ENCODE measurements at regions not wholly inside any gene's neighbourhood (a gene's known extent, or its start where the extent isn't known, plus 50 kb on each side); places are given as distances from the start of the nearest gene placed in this dataset.

DNA sequence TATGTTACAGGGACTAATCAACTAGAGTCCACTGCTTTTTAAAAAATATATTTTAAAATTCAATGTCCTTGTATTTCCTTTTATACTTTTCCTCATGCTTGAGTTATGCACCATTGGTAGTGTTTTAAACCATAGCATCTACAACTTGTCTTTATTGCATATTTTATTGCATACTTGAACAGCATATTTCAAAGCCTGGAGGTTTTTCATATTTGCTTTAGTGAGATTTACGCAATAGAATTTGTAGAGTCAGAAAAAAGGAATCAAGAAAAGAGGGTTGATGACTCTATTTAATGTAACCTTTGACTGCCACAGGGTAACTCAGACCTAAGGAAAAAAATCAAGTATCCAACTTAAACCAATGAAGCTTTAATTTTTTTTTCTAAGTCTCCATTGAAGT lies 1165.7 kb upstream of the IGFBP7 start:
- ATAC-seq (no peak), DNase-seq (ENCODE audit: low spot score) (no peak)
- Histone ChIP-seq H3F3A (replicated peaks; ENCODE audit: low read depth) (no peaks in the 10 kb centered on the region), H3K27ac (ENCODE audit: low read depth) (no peak overlapping the region), H3K4me2 (no peak overlapping the region), H3K4me3 (no peak overlapping the region), H3K79me2 (replicated peaks; ENCODE audit: insufficient read depth) (no peaks in the 10 kb centered on the region), H3K9me2 (ENCODE audit: insufficient read depth) (peaks cover 6% of the 10 kb centered on the region; the same call in 1 of the 2 replicates), H3K4me1 (ENCODE audit: insufficient read depth) (no peaks in the 10 kb centered on the region), H3K36me3 (ENCODE audit: insufficient read depth) (no peaks in the 10 kb centered on the region), H3K27me3 (ENCODE audit: insufficient read depth) (no peaks in the 10 kb centered on the region), H2AFZ (no peak overlapping the region), H4K20me1 (replicated peaks; ENCODE audit: insufficient read depth) (no peaks in the 10 kb centered on the region)
- H3K9me3 Mint-ChIP-seq, result peaks cover 7% of the 10 kb centered on the region
- H3K36me3 Mint-ChIP-seq (ENCODE audit: low read depth), result peaks cover 10% of the 10 kb centered on the region
- no peaks in the 10 kb centered on the region for H3K27me3 Mint-ChIP-seq (ENCODE audit: insufficient read depth, low read depth, poor library complexity)
- TF ChIP-seq STAT1 (IDR thresholded peaks at IDR 0.05; ENCODE audit: unreplicated experiment), result no peak
- no peak for TF ChIP-seq POLR2AphosphoS5 (IDR thresholded peaks at IDR 0.05; ENCODE audit: low read depth)
- TF ChIP-seq, protein P1, sequence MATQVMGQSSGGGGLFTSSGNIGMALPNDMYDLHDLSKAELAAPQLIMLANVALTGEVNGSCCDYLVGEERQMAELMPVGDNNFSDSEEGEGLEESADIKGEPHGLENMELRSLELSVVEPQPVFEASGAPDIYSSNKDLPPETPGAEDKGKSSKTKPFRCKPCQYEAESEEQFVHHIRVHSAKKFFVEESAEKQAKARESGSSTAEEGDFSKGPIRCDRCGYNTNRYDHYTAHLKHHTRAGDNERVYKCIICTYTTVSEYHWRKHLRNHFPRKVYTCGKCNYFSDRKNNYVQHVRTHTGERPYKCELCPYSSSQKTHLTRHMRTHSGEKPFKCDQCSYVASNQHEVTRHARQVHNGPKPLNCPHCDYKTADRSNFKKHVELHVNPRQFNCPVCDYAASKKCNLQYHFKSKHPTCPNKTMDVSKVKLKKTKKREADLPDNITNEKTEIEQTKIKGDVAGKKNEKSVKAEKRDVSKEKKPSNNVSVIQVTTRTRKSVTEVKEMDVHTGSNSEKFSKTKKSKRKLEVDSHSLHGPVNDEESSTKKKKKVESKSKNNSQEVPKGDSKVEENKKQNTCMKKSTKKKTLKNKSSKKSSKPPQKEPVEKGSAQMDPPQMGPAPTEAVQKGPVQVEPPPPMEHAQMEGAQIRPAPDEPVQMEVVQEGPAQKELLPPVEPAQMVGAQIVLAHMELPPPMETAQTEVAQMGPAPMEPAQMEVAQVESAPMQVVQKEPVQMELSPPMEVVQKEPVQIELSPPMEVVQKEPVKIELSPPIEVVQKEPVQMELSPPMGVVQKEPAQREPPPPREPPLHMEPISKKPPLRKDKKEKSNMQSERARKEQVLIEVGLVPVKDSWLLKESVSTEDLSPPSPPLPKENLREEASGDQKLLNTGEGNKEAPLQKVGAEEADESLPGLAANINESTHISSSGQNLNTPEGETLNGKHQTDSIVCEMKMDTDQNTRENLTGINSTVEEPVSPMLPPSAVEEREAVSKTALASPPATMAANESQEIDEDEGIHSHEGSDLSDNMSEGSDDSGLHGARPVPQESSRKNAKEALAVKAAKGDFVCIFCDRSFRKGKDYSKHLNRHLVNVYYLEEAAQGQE (IDR thresholded peaks at IDR 0.05; ENCODE audit: unreplicated experiment), result no peak
- no peak for TF ChIP-seq EZH2 (IDR thresholded peaks at IDR 0.05; ENCODE audit: low read depth, unreplicated experiment)
- TF ChIP-seq, protein P2, sequence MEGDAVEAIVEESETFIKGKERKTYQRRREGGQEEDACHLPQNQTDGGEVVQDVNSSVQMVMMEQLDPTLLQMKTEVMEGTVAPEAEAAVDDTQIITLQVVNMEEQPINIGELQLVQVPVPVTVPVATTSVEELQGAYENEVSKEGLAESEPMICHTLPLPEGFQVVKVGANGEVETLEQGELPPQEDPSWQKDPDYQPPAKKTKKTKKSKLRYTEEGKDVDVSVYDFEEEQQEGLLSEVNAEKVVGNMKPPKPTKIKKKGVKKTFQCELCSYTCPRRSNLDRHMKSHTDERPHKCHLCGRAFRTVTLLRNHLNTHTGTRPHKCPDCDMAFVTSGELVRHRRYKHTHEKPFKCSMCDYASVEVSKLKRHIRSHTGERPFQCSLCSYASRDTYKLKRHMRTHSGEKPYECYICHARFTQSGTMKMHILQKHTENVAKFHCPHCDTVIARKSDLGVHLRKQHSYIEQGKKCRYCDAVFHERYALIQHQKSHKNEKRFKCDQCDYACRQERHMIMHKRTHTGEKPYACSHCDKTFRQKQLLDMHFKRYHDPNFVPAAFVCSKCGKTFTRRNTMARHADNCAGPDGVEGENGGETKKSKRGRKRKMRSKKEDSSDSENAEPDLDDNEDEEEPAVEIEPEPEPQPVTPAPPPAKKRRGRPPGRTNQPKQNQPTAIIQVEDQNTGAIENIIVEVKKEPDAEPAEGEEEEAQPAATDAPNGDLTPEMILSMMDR (conservative IDR thresholded peaks at IDR 0.05; ENCODE audit: low read depth in 2 of 2), result no peak
- TF ChIP-seq EZH2phosphoT487 (IDR thresholded peaks at IDR 0.05; ENCODE audit: unreplicated experiment), result no peak
- TF ChIP-seq, protein P3, sequence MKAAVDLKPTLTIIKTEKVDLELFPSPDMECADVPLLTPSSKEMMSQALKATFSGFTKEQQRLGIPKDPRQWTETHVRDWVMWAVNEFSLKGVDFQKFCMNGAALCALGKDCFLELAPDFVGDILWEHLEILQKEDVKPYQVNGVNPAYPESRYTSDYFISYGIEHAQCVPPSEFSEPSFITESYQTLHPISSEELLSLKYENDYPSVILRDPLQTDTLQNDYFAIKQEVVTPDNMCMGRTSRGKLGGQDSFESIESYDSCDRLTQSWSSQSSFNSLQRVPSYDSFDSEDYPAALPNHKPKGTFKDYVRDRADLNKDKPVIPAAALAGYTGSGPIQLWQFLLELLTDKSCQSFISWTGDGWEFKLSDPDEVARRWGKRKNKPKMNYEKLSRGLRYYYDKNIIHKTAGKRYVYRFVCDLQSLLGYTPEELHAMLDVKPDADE (IDR thresholded peaks at IDR 0.05), result no peak
- no peak for TF ChIP-seq ZNF331 (CRISPR knock-in tag; IDR thresholded peaks at IDR 0.05; ENCODE audit: low read depth)
- TF ChIP-seq CREB1 (CRISPR knock-in tag; IDR thresholded peaks at IDR 0.05; ENCODE audit: low read depth), result no peak
- no peak overlapping the region for H3K27ac Mint-ChIP-seq
- H3K4me3 Mint-ChIP-seq, result no peak overlapping the region
- no peaks in the 10 kb centered on the region for H3K4me1 Mint-ChIP-seq

DNA sequence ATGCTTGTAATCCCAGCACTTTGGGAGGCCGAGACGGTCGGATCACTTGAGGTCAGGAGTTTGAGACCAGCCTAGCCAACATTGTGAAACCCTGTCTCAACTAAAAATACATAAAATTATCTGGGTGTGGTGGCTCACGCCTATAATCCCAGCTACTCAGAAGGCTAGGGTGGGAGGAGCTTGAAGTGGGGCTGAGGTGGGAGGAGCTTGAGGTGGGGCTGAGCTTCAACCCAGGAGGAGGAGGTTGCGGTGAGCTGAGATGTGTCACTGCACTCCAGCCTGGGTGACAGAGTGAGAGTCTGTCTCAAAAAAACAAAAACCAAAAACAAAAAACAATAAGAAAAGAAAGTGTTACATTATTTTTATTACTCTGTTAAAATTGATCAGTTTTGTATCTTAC lies 1164.4 kb upstream of the IGFBP7 start:
- no peak for TF ChIP-seq ZNF114 (CRISPR knock-in tag; IDR thresholded peaks at IDR 0.05)
- TF ChIP-seq EZH2 (IDR thresholded peaks at IDR 0.05; ENCODE audit: low read depth, unreplicated experiment), result no peak
- TF ChIP-seq ZNF331 (CRISPR knock-in tag; IDR thresholded peaks at IDR 0.05; ENCODE audit: low read depth), result no peak
- TF ChIP-seq, protein P3 (IDR thresholded peaks at IDR 0.05), result no peak
- TF ChIP-seq, protein P1 (IDR thresholded peaks at IDR 0.05; ENCODE audit: unreplicated experiment), result no peak
- TF ChIP-seq, protein P2 (conservative IDR thresholded peaks at IDR 0.05; ENCODE audit: low read depth in 2 of 2), result no peak
- TF ChIP-seq EZH2phosphoT487 (IDR thresholded peaks at IDR 0.05; ENCODE audit: unreplicated experiment), result no peak
- Histone ChIP-seq H3F3A (replicated peaks; ENCODE audit: low read depth) (no peaks in the 10 kb centered on the region), H3K4me3 (no peak overlapping the region), H2AFZ (no peak overlapping the region), H3K27me3 (ENCODE audit: insufficient read depth) (no peaks in the 10 kb centered on the region), H3K27ac (ENCODE audit: low read depth) (no peak overlapping the region), H3K36me3 (ENCODE audit: insufficient read depth) (no peaks in the 10 kb centered on the region), H3K9me2 (ENCODE audit: insufficient read depth) (0 out of 2 replicates have a peak, but pooled peaks cover under 1% of the 10 kb centered on the region), H4K20me1 (replicated peaks; ENCODE audit: insufficient read depth) (no peaks in the 10 kb centered on the region), H3K4me1 (ENCODE audit: insufficient read depth) (no peaks in the 10 kb centered on the region), H3K4me2 (no peak overlapping the region), H3K79me2 (replicated peaks; ENCODE audit: insufficient read depth) (no peaks in the 10 kb centered on the region)
- H3K4me3 Mint-ChIP-seq, result no peak overlapping the region
- H3K27me3 Mint-ChIP-seq (ENCODE audit: insufficient read depth, low read depth, poor library complexity), result no peaks in the 10 kb centered on the region
- no peak for ATAC-seq
- H3K4me1 Mint-ChIP-seq, result no peaks in the 10 kb centered on the region
- no peak overlapping the region for H3K27ac Mint-ChIP-seq
- no peak for DNase-seq (ENCODE audit: low spot score)
- H3K9me3 Mint-ChIP-seq, result peaks cover 20% of the 10 kb centered on the region
- H3K36me3 Mint-ChIP-seq (ENCODE audit: low read depth), result peaks cover 17% of the 10 kb centered on the region

Data from GM23338 (cell line).